Keratinocyte (primary cell): ENCODE measurements at regions not wholly inside any gene's neighbourhood (a gene's known extent, or its start where the extent isn't known, plus 50 kb on each side); places are given as distances from the start of the nearest gene placed in this dataset.

ENCODE experiments used
- CTCF ChIP-seq, 3 experiments: IDR thresholded peaks in 1 of 3; conservative IDR thresholded peaks in 1 of 3; optimal IDR thresholded peaks in 1 of 3; 2 replicates in 2 of 3; 3 replicates in 1 of 3; pipeline versions ENCODE3 to v1.5.1; 2011; ENCODE audit warnings: low read length in 3 of 3, mild to moderate bottlenecking in 3 of 3, moderate library complexity in 2 of 3, control low read depth in 1 of 3, inconsistent platforms in 1 of 3; ENCODE audit not compliant: insufficient read depth in 2 of 3; ENCODE audit errors: extremely low read depth in 1 of 3
- EZH2 ChIP-seq: IDR thresholded peaks from one replicate; pipeline ENCODE4 v1.6.1; 2012; ENCODE audit warnings: inconsistent platforms, mild to moderate bottlenecking, low read length, moderate library complexity

- TF ChIP-seq CTCF (optimal IDR thresholded peaks at IDR 0.05 in 1 of 3, IDR thresholded peaks at IDR 0.05 in 1 of 3, conservative IDR thresholded peaks at IDR 0.05 in 1 of 3; ENCODE audit: extremely low read depth in 1 of 3, insufficient read depth in 2 of 3, low read length in 3 of 3) (no peak), EZH2 (no peak)
These were observed 162.9 kb upstream of the HABP2 start for GRCh38 chr10:113389969-113390368.
